ENCODE measurements at regions not wholly inside any gene's neighbourhood (a gene's known extent, or its start where the extent isn't known, plus 50 kb on each side); places are given as distances from the start of the nearest gene placed in this dataset.

- TF ChIP-seq CTCF (IDR thresholded peaks at IDR 0.05; ENCODE audit: insufficient read depth, low read depth, low read length, missing control alignments): no peak
- no peak for DNase-seq (ENCODE audit: low read depth)
- no peak overlapping the region for H3K4me3 ChIP-seq (ENCODE audit: low read length)
Measured at GRCh38 chr17:69907132-69907847, 167.7 kb upstream of the KCNJ16 start.

GRCh38 chr17:69908626-69909368, 166.2 kb upstream of the KCNJ16 start:
- DNase-seq (ENCODE audit: low read depth): no peak

GRCh38 chr17:69909389-69909788, 165.6 kb upstream of the KCNJ16 start:
- TF ChIP-seq CTCF (IDR thresholded peaks at IDR 0.05; ENCODE audit: insufficient read depth, low read depth, low read length, missing control alignments): no peak
- H3K4me3 ChIP-seq (ENCODE audit: low read length): no peak overlapping the region
- DNase-seq (ENCODE audit: low read depth): peak; percentile 31

More at GRCh38 chr17:69908626-69909368, 166.2 kb upstream of the KCNJ16 start:
- TF ChIP-seq CTCF (IDR thresholded peaks at IDR 0.05; ENCODE audit: insufficient read depth, low read depth, low read length, missing control alignments): no peak
- H3K4me3 ChIP-seq (ENCODE audit: low read length): no peak overlapping the region

- no peak for DNase-seq (ENCODE audit: low read depth)
- no peak for TF ChIP-seq CTCF (IDR thresholded peaks at IDR 0.05; ENCODE audit: insufficient read depth, low read depth, low read length, missing control alignments)
- no peak overlapping the region for H3K4me3 ChIP-seq (ENCODE audit: low read length)
Measured at GRCh38 chr17:69912805-69913204, 162.2 kb upstream of the KCNJ16 start.

- DNase-seq (ENCODE audit: low read depth): no peak
- no peak for TF ChIP-seq CTCF (IDR thresholded peaks at IDR 0.05; ENCODE audit: insufficient read depth, low read depth, low read length, missing control alignments)
Measured at GRCh38 chr17:69913216-69913615, 161.8 kb upstream of the KCNJ16 start.

GRCh38 chr17:69913616-69914015, 161.4 kb upstream of the KCNJ16 start:
- H3K4me3 ChIP-seq (ENCODE audit: low read length): no peak overlapping the region
- TF ChIP-seq CTCF (IDR thresholded peaks at IDR 0.05; ENCODE audit: insufficient read depth, low read depth, low read length, missing control alignments): no peak
- no peak for DNase-seq (ENCODE audit: low read depth)

More at GRCh38 chr17:69913216-69913615, 161.8 kb upstream of the KCNJ16 start:
- H3K4me3 ChIP-seq (ENCODE audit: low read length): no peak overlapping the region

Data from epithelial cell of esophagus (primary cell).